Astrocyte (in vitro differentiated cells and primary cell): ENCODE measurements at regions not wholly inside any gene's neighbourhood (a gene's known extent, or its start where the extent isn't known, plus 50 kb on each side); places are given as distances from the start of the nearest gene placed in this dataset.

Experiments used
- DNase-seq: peaks from one replicate; pipeline ENCODE4 v3.0.0-alpha.2; 2010; ENCODE audit warnings: low read depth
- FAIRE-seq: peaks from 2 replicates; lab custom pipeline; 2011; peaks lifted over from hg19 to GRCh38; lab: Jason Lieb, UNC
- H2AFZ ChIP-seq: 2 replicates; pipeline ENCODE4 v1.6.0; 2012; ENCODE audit warnings: low read depth, low read length, inconsistent platforms
- H3K27ac ChIP-seq: 2 replicates; pipeline ENCODE4 v1.5.1; 2011; ENCODE audit warnings: low read depth, low read length, inconsistent platforms
- H3K27me3 ChIP-seq: 2 replicates; pipeline ENCODE4 v1.6.0; 2011; ENCODE audit warnings: low read length, inconsistent platforms; ENCODE audit not compliant: insufficient read depth
- H3K36me3 ChIP-seq: 2 replicates; pipeline ENCODE4 v1.5.1; 2011; ENCODE audit warnings: low read length, inconsistent platforms; ENCODE audit not compliant: insufficient read depth
- H3K4me1 ChIP-seq: 2 replicates; pipeline ENCODE4 v1.5.1; 2011; ENCODE audit warnings: low read length, inconsistent platforms; ENCODE audit not compliant: insufficient read depth
- H3K4me2 ChIP-seq: 2 replicates; pipeline ENCODE4 v1.6.0; 2012; ENCODE audit warnings: low read length, inconsistent platforms
- H3K4me3 ChIP-seq: 2 replicates; pipeline ENCODE4 v1.5.1; 2011; ENCODE audit warnings: low read depth, mild to moderate bottlenecking, low read length, inconsistent platforms; ENCODE audit not compliant: insufficient read depth
- H3K79me2 ChIP-seq: 2 replicates; pipeline ENCODE4 v1.6.0; 2012; ENCODE audit warnings: mild to moderate bottlenecking, low read length, inconsistent platforms; ENCODE audit not compliant: insufficient read depth
- H3K9ac ChIP-seq: 2 replicates; pipeline ENCODE4 v1.6.0; 2012; ENCODE audit warnings: mild to moderate bottlenecking, low read length, inconsistent platforms
- H3K9me3 ChIP-seq: 2 replicates; pipeline ENCODE4 v1.5.1; 2012; ENCODE audit warnings: low read depth, mild to moderate bottlenecking, low read length, inconsistent platforms; ENCODE audit not compliant: insufficient read depth
- H4K20me1 ChIP-seq: 2 replicates; pipeline ENCODE4 v1.6.0; 2012; ENCODE audit warnings: low read length, inconsistent platforms; ENCODE audit not compliant: insufficient read depth
- H3K27ac Mint-ChIP-seq: one replicate; pipeline ENCODE4 v1.8.0; 2021; ENCODE audit warnings: mild to moderate bottlenecking, mixed read lengths; ENCODE audit not compliant: unreplicated experiment
- H3K27me3 Mint-ChIP-seq: one replicate; pipeline ENCODE4 v1.8.0; 2021; ENCODE audit warnings: low read depth, mixed read lengths; ENCODE audit not compliant: unreplicated experiment
- H3K36me3 Mint-ChIP-seq: one replicate; pipeline ENCODE4 v1.8.0; 2021; ENCODE audit warnings: low read depth, mixed read lengths; ENCODE audit not compliant: unreplicated experiment
- H3K4me1 Mint-ChIP-seq: one replicate; pipeline ENCODE4 v1.8.0; 2021; ENCODE audit warnings: low read depth, mixed read lengths; ENCODE audit not compliant: unreplicated experiment
- H3K4me3 Mint-ChIP-seq: one replicate; pipeline ENCODE4 v1.8.0; 2021; ENCODE audit warnings: mild to moderate bottlenecking, moderate library complexity, mixed read lengths; ENCODE audit not compliant: unreplicated experiment
- H3K9me3 Mint-ChIP-seq: one replicate; pipeline ENCODE4 v1.8.0; 2021; ENCODE audit warnings: mild to moderate bottlenecking, mixed read lengths; ENCODE audit not compliant: unreplicated experiment
- EZH2 ChIP-seq: IDR thresholded peaks from 2 replicates; pipeline ENCODE4 v1.6.1; 2012; ENCODE audit warnings: mild to moderate bottlenecking, low read length, inconsistent platforms; ENCODE audit not compliant: insufficient read depth
- TF ChIP-seq, protein P1 (sequence below): IDR thresholded peaks from 2 replicates; pipeline ENCODE4 v1.5.1; 2011; ENCODE audit warnings: low read depth, mild to moderate bottlenecking, inconsistent platforms, low read length, moderate library complexity; ENCODE audit not compliant: insufficient read depth

DNA sequence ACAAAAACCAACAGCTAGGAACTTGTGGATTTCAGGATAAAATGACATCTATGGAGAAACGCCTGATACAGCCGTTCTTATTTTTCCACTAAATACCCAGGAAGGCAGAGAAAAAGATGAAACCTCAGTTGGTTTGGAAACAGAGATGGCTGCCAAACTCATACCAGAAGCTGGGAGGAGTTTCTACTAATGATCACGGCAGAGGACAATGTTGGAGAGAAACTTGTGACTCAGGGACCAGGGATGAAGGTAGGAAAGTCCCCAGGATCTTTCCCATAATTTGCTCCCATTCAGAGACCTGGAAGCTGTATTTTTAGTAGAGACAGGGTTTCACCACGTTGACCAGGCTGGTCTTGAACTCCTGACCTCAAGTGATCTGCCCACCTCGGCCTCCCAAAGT lies 187.1 kb upstream of the IER5L start:
- H4K20me1 ChIP-seq, result no peaks in the 10 kb centered on the region
- peaks cover 4% of the 10 kb centered on the region for H3K9me3 Mint-ChIP-seq
- H3K36me3 ChIP-seq, result no peaks in the 10 kb centered on the region
- H3K27me3 ChIP-seq, result no peaks in the 10 kb centered on the region
- no peaks in the 10 kb centered on the region for H3K4me1 ChIP-seq
- H3K27ac ChIP-seq, result no peak overlapping the region
- H3K4me1 Mint-ChIP-seq, result peaks cover 4% of the 10 kb centered on the region
- DNase-seq (peak; percentile 26), FAIRE-seq (no peak)
- no peaks in the 10 kb centered on the region for H3K36me3 Mint-ChIP-seq
- no peak overlapping the region for H3K9ac ChIP-seq
- no peaks in the 10 kb centered on the region for H3K9me3 ChIP-seq
- H3K79me2 ChIP-seq, result no peaks in the 10 kb centered on the region
- TF ChIP-seq, protein P1, sequence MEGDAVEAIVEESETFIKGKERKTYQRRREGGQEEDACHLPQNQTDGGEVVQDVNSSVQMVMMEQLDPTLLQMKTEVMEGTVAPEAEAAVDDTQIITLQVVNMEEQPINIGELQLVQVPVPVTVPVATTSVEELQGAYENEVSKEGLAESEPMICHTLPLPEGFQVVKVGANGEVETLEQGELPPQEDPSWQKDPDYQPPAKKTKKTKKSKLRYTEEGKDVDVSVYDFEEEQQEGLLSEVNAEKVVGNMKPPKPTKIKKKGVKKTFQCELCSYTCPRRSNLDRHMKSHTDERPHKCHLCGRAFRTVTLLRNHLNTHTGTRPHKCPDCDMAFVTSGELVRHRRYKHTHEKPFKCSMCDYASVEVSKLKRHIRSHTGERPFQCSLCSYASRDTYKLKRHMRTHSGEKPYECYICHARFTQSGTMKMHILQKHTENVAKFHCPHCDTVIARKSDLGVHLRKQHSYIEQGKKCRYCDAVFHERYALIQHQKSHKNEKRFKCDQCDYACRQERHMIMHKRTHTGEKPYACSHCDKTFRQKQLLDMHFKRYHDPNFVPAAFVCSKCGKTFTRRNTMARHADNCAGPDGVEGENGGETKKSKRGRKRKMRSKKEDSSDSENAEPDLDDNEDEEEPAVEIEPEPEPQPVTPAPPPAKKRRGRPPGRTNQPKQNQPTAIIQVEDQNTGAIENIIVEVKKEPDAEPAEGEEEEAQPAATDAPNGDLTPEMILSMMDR, result no peak
- no peak for TF ChIP-seq EZH2
- no peak overlapping the region for H3K4me3 ChIP-seq
- no peak overlapping the region for H3K4me2 ChIP-seq
- H2AFZ ChIP-seq, result peak overlapping the region; percentile 18
- H3K27ac Mint-ChIP-seq, result no peak overlapping the region
- H3K27me3 Mint-ChIP-seq, result peaks cover 2% of the 10 kb centered on the region
- H3K4me3 Mint-ChIP-seq, result no peak overlapping the region

DNA sequence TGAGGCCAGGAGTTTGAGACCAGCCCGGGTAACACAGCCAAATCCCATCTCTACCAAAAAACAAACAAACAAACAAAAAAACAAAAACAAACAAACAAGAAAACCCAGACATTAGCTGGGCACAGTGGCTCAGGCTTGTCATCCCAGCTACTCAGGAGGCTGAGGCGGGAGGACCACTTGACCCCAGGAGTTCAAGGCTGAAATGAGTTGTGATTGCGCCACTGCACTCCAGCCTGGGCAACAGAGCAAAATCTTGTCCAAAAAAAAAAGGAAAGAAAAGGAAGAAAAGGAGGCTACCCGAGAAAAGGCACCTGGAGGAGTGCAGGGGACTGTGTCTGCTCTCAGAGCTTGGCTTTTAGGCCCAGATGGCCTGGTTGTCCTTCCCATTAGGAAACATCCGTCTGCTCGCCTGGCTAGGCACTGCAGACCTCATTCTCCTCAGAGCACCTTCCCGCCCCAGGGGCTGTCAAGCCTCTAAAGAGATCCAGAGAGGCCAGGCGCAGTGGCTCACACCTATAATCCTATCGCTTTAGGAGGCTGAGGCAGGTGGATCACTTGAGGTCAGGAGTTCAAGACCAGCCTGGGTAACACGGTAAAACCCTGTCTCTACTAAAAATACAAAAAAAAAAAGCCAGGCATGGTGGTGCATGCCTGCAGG lies 185.3 kb upstream of the IER5L start:
- no peak overlapping the region for H2AFZ ChIP-seq
- H3K9ac ChIP-seq, result no peak overlapping the region
- no peaks in the 10 kb centered on the region for H3K79me2 ChIP-seq
- FAIRE-seq (no peak), DNase-seq (no peak)
- no peaks in the 10 kb centered on the region for H3K4me1 ChIP-seq
- Mint-ChIP-seq H3K36me3 (peaks cover 2% of the 10 kb centered on the region), H3K9me3 (no peaks in the 10 kb centered on the region), H3K27ac (no peak overlapping the region), H3K4me1 (peaks cover 6% of the 10 kb centered on the region), H3K27me3 (peaks cover 2% of the 10 kb centered on the region), H3K4me3 (no peak overlapping the region)
- TF ChIP-seq, protein P1, result no peak
- no peak for TF ChIP-seq EZH2
- no peaks in the 10 kb centered on the region for H3K36me3 ChIP-seq
- H3K4me3 ChIP-seq, result no peak overlapping the region
- H3K4me2 ChIP-seq, result no peak overlapping the region
- no peaks in the 10 kb centered on the region for H3K27me3 ChIP-seq
- H4K20me1 ChIP-seq, result no peaks in the 10 kb centered on the region
- no peak overlapping the region for H3K27ac ChIP-seq
- no peaks in the 10 kb centered on the region for H3K9me3 ChIP-seq

DNA sequence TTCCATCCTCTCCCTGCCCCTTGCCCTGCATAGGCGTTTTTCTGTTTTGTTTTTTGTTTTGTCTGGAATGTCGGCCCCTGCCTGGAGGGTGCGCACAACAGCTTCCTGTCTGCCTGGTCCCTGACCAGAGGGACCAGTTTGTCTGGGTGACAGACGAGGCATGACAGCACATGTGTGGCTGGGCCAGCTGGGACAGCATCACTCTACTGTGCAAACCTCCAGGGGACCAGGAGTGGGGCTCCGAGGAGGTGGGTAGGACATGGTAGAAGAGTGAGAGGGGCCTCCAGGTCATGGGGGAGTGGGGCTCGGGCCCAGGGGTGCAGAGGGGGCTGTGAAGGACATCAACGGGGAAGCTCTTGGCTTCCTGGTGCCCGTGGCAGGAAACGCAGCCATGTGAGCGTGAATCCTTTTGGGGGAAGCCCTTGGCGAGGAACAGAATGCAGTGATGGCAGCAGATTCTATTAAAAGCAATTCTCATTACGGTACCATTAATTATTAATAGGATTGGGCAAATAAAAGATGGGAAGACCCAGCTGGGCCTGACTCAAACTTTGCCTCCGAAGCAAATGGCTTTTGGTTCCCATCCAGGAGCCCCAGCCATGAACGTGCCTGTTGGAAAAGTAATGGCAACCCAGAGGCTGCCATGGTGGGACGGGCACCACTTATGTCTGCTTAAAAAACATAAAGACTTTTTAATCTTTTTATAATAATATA lies 184.4 kb upstream of the IER5L start:
- H3K27ac Mint-ChIP-seq, result peak overlapping the region; percentile 34
- Histone ChIP-seq H3K4me3 (no peak overlapping the region), H3K4me2 (no peak overlapping the region), H3K9ac (no peak overlapping the region), H3K4me1 (no peaks in the 10 kb centered on the region), H3K79me2 (no peaks in the 10 kb centered on the region), H3K9me3 (no peaks in the 10 kb centered on the region), H3K36me3 (no peaks in the 10 kb centered on the region), H3K27ac (no peak overlapping the region), H2AFZ (no peak overlapping the region), H3K27me3 (no peaks in the 10 kb centered on the region), H4K20me1 (no peaks in the 10 kb centered on the region)
- peaks cover 6% of the 10 kb centered on the region for H3K4me1 Mint-ChIP-seq
- no peak for DNase-seq
- FAIRE-seq, result no peak
- H3K27me3 Mint-ChIP-seq, result peaks cover 3% of the 10 kb centered on the region
- no peak overlapping the region for H3K4me3 Mint-ChIP-seq
- H3K9me3 Mint-ChIP-seq, result no peaks in the 10 kb centered on the region
- TF ChIP-seq, protein P1, result no peak
- TF ChIP-seq EZH2, result no peak
- peaks cover 2% of the 10 kb centered on the region for H3K36me3 Mint-ChIP-seq
